Caco-2 (cell line): ENCODE measurements at regions not wholly inside any gene's neighbourhood (a gene's known extent, or its start where the extent isn't known, plus 50 kb on each side); places are given as distances from the start of the nearest gene placed in this dataset.

Experiments used
- BruUV-seq: library from RNA; stranded (reverse); fragments of 400-500 nt; replicated peaks from 2 replicates; lab custom pipeline; 2021; lab: Mats Ljungman, UMichigan
- CTCF ChIA-PET: fragments of 300-600 bp; sonication (Branson Sonifier 250); formaldehyde crosslinking; loops from one replicate; lab custom pipeline; 2022; ENCODE audit warnings: antibody characterized with exemption; lab: Charles Lee
- POLR2A ChIA-PET: fragments of 300-600 bp; sonication (Branson Sonifier 250); formaldehyde crosslinking; loops from one replicate; lab custom pipeline; 2022; ENCODE audit warnings: antibody characterized with exemption; lab: Charles Lee
- DNase-seq, 2 experiments: peaks; one replicate each; pipeline versions ENCODE4 v3.0.0 to v3.0.0-alpha.2; 2020 to 2022
- H3K27me3 ChIP-seq: replicated peaks from 2 replicates; pipeline ENCODE4 v1.6.0; 2011; ENCODE audit warnings: low read length; ENCODE audit not compliant: control insufficient read depth, insufficient read depth
- H3K36me3 ChIP-seq: 2 replicates; pipeline ENCODE4 v1.5.1; 2011; ENCODE audit warnings: low read length; ENCODE audit not compliant: control insufficient read depth, insufficient read depth
- H3K4me1 ChIP-seq: fragments of 250-450 bp; sonication (Bioruptor Pico); 2 replicates; pipeline ENCODE4 v1.5.1; 2020; ENCODE audit warnings: mild to moderate bottlenecking
- H3K4me3 ChIP-seq: 2 replicates; pipeline ENCODE4 v1.5.1; 2011; ENCODE audit warnings: low read depth, mild to moderate bottlenecking, control low read depth, low read length
- H3K9me3 ChIP-seq: fragments of 250-450 bp; sonication (Bioruptor Pico); 2 replicates; pipeline ENCODE4 v1.5.1; 2020; ENCODE audit warnings: mild to moderate bottlenecking, moderate library complexity
- H3K27ac Mint-ChIP-seq: one replicate; pipeline ENCODE4 v1.8.0; 2022; ENCODE audit warnings: mixed read lengths; ENCODE audit not compliant: unreplicated experiment
- H3K27me3 Mint-ChIP-seq: one replicate; pipeline ENCODE4 v1.8.0; 2022; ENCODE audit warnings: mixed read lengths; ENCODE audit not compliant: insufficient read depth, unreplicated experiment
- H3K36me3 Mint-ChIP-seq: one replicate; pipeline ENCODE4 v1.8.0; 2022; ENCODE audit warnings: mild to moderate bottlenecking, mixed read lengths; ENCODE audit not compliant: insufficient read depth, unreplicated experiment
- H3K4me1 Mint-ChIP-seq: one replicate; pipeline ENCODE4 v1.8.0; 2022; ENCODE audit warnings: low read depth, mixed read lengths; ENCODE audit not compliant: unreplicated experiment
- H3K4me3 Mint-ChIP-seq: one replicate; pipeline ENCODE4 v1.8.0; 2022; ENCODE audit warnings: mild to moderate bottlenecking, moderate library complexity, mixed read lengths; ENCODE audit not compliant: unreplicated experiment
- H3K9me3 Mint-ChIP-seq: one replicate; pipeline ENCODE4 v1.8.0; 2022; ENCODE audit warnings: mixed read lengths; ENCODE audit not compliant: unreplicated experiment
- CTCF ChIP-seq, 2 experiments: fragments of 200-600 bp in 1 of 2; IDR thresholded peaks; 1 replicate in 1 of 2; 2 replicates in 1 of 2; pipeline versions ENCODE4 v1.5.1 to v1.8.0; 2011 to 2022; ENCODE audit warnings: antibody characterized with exemption in 1 of 2, control low read depth in 1 of 2, inconsistent platforms in 1 of 2, low read depth in 1 of 2, low read length in 1 of 2, mild to moderate bottlenecking in 1 of 2, moderate library complexity in 1 of 2; ENCODE audit not compliant: insufficient read depth in 1 of 2, severe bottlenecking in 1 of 2, unreplicated experiment in 1 of 2
- intact Hi-C: fragments of 100-400 bp; cut with micrococcal nuclease; formaldehyde crosslinking; loops from one replicate; pipeline ENCODE4 v1.10.0; 2022; ENCODE audit not compliant: unreplicated experiment

- no TSS peak for BruUV-seq
- H3K27me3 ChIP-seq, result no peaks in the 10 kb centered on the region
Measured at GRCh38 chr5:53321721-53322120, 158.7 kb upstream of the FST start.

GRCh38 chr5:53322257-53322656 lies 158.2 kb upstream of the FST start:
- Mint-ChIP-seq H3K4me1 (no peaks in the 10 kb centered on the region), H3K36me3 (no peaks in the 10 kb centered on the region), H3K27me3 (peaks cover 4% of the 10 kb centered on the region), H3K9me3 (no peaks in the 10 kb centered on the region), H3K27ac (no peak overlapping the region), H3K4me3 (no peak overlapping the region)
- no peak for DNase-seq
- intact Hi-C loops, result no loop called here
- Histone ChIP-seq H3K4me3 (no peak overlapping the region), H3K4me1 (no peaks in the 10 kb centered on the region), H3K27me3 (no peaks in the 10 kb centered on the region), H3K36me3 (no peaks in the 10 kb centered on the region), H3K9me3 (no peaks in the 10 kb centered on the region)
- ChIA-PET CTCF (no interaction called here), POLR2A (no interaction called here)
- no peak for TF ChIP-seq CTCF (IDR thresholded peaks at IDR 0.05; ENCODE audit: insufficient read depth in 1 of 2, low read depth in 1 of 2, low read length in 1 of 2, severe bottlenecking in 1 of 2, unreplicated experiment in 1 of 2)
- no TSS peak for BruUV-seq

More at GRCh38 chr5:53321721-53322120, 158.7 kb upstream of the FST start:
- Mint-ChIP-seq H3K27me3 (peaks cover 4% of the 10 kb centered on the region), H3K27ac (no peak overlapping the region), H3K4me1 (no peaks in the 10 kb centered on the region), H3K9me3 (no peaks in the 10 kb centered on the region), H3K4me3 (no peak overlapping the region), H3K36me3 (no peaks in the 10 kb centered on the region)
- H3K9me3 ChIP-seq, result no peaks in the 10 kb centered on the region
- no peak for DNase-seq
- ChIA-PET CTCF (no interaction called here), POLR2A (no interaction called here)
- TF ChIP-seq CTCF (IDR thresholded peaks at IDR 0.05; ENCODE audit: insufficient read depth in 1 of 2, low read depth in 1 of 2, low read length in 1 of 2, severe bottlenecking in 1 of 2, unreplicated experiment in 1 of 2), result no peak
- H3K4me3 ChIP-seq, result no peak overlapping the region
- H3K4me1 ChIP-seq, result no peaks in the 10 kb centered on the region
- intact Hi-C loops, result no loop called here
- no peaks in the 10 kb centered on the region for H3K36me3 ChIP-seq

- TF ChIP-seq CTCF (IDR thresholded peaks at IDR 0.05; ENCODE audit: insufficient read depth in 1 of 2, low read depth in 1 of 2, low read length in 1 of 2, severe bottlenecking in 1 of 2, unreplicated experiment in 1 of 2), result no peak
- ChIA-PET POLR2A (no interaction called here), CTCF (no interaction called here)
- Mint-ChIP-seq H3K36me3 (no peaks in the 10 kb centered on the region), H3K4me3 (no peak overlapping the region), H3K27ac (no peak overlapping the region), H3K27me3 (peaks cover 4% of the 10 kb centered on the region), H3K9me3 (no peaks in the 10 kb centered on the region), H3K4me1 (no peaks in the 10 kb centered on the region)
- intact Hi-C loops, result no loop called here
- Histone ChIP-seq H3K36me3 (no peaks in the 10 kb centered on the region), H3K9me3 (no peaks in the 10 kb centered on the region), H3K27me3 (no peaks in the 10 kb centered on the region), H3K4me1 (no peaks in the 10 kb centered on the region), H3K4me3 (no peak overlapping the region)
- no TSS peak for BruUV-seq
- no peak for DNase-seq
Measured at GRCh38 chr5:53323511-53323910, 156.9 kb upstream of the FST start.
